HG03439 (cell line): ENCODE measurements at regions not wholly inside any gene's neighbourhood (a gene's known extent, or its start where the extent isn't known, plus 50 kb on each side); places are given as distances from the start of the nearest gene placed in this dataset.

Experiments used
- ATAC-seq: cut with Tn5 transposase; IDR thresholded peaks from one replicate; pipeline ENCODE4 v1.9.1; 2021; ENCODE audit warnings: mild to moderate bottlenecking, moderate library complexity; ENCODE audit not compliant: unreplicated experiment

DNA sequence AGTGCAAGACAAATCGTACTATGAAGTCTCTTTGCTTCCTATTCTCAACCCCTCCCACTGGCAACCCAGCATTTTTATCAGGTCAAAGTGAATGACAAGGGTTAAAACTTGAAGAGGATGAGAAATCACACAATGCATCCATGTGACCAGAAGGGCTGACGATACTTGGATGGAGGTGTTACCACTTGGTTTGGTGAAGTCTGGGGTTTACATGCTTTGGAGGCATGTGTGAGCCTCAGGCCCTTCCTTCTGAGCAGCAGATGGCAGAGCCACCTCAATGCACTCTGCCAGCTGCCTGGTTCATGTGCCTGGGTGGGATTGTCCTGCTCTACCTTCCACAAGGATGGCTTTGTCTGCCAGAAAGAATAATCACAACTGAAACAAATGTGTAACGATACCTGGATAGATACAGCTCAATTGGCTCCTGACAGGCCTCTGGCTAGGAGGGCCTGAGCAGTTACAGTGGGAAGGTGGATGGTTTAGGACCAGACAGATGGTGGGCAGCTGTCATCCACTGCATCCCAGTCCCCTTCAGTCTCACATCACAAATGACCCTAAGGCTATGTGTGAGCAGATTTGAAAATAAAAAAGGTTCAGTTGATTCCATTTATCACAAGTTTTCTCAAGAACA, 51.5 kb upstream of the CNIH3 start:
- no peak for ATAC-seq

DNA sequence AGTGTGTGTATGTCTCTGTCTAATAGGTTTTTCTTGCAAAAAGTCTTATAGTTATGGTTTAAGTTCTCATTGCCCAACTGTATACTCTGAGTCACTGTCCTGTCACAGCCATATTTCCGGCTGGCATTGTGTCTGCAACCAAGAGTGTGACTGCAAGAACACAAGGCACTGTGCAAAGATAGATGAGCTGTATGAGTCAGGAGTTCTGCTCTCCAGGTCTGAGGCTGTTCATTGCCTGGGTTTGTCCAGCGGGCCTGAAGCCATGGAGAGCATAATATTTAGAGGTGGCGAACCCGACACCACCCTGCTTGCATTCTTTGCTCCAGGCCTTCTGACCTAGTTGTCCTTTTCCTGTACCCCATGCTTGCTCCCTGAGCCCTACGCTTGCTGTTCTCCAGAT, 50.9 kb upstream of the CNIH3 start:
- ATAC-seq: no peak

DNA sequence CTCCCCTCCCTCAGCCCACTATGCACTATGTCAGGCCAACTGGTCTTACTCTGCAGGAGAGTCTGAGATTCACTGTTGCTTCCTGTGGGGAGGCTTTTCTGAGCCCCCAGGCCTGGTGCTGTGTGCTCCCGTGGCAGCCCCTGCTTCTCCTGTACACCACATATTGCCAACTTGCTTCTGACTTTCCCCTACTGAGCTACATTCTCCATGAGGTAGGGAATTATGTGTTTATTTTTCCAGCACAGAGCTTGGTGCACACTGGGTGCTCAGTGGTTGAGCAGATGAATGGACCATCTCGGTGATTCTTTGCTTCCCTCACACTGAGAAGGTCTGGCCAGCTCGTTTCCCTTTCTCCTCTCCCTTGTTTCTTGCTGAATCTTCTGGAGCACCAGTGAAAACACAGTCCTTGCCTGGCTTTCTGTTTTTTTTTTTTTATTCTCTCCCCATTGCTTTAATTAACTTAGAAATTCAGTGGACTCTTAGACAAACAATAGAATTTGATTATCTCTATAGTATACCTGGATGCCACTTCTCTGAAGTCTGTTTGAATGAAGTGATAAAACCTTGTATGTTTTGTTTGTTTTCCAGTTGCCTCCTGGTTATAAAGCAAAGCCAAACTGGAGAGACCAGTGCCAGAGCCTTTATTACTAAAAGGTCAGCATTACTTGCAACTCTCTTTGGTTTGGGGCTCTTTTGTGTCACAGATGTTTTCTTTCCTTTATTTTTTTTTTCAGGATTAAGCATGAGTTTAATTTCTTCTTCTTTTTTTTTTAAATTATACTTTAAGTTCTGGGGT, 50.3 kb upstream of the CNIH3 start:
- no peak for ATAC-seq
